CD4-positive, alpha-beta T cell treated with Interleukin-15 for 4 hours (primary cell): ENCODE measurements at regions not wholly inside any gene's neighbourhood (a gene's known extent, or its start where the extent isn't known, plus 50 kb on each side); places are given as distances from the start of the nearest gene placed in this dataset.
"Not testable (repeated sequence)": the region's sequence is repeated elsewhere in the genome, so short reads cannot be mapped to it uniquely, and the experiment has no call there.

ENCODE experiments used
- DNase-seq: peaks from one replicate; pipeline ENCODE4 v3.0.0-alpha.2; 2020; ENCODE audit warnings: low spot score

- DNase-seq = no peak
These were observed 144.0 kb upstream of the FBXO33 start for GRCh38 chr14:39576258-39576657.

GRCh38 chr14:39568809-39569538 lies 136.7 kb upstream of the FBXO33 start:
- no peak for DNase-seq

- no peak for DNase-seq
These were observed 134.6 kb upstream of the FBXO33 start for GRCh38 chr14:39566795-39567194.

GRCh38 chr14:39563361-39563760 lies 131.1 kb upstream of the FBXO33 start:
- DNase-seq = no peak

- DNase-seq = no peak
These were observed 129.9 kb upstream of the FBXO33 start for GRCh38 chr14:39562175-39562574.

- DNase-seq = no peak
These were observed 126.3 kb upstream of the FBXO33 start for GRCh38 chr14:39558525-39558924.

- no peak for DNase-seq
These were observed 123.5 kb upstream of the FBXO33 start for GRCh38 chr14:39555749-39556148.

GRCh38 chr14:39554576-39554975 lies 122.3 kb upstream of the FBXO33 start:
- no peak for DNase-seq

GRCh38 chr14:39548358-39548757 lies 116.1 kb upstream of the FBXO33 start:
- no peak for DNase-seq

- DNase-seq = no peak
These were observed 115.6 kb upstream of the FBXO33 start for GRCh38 chr14:39547845-39548244.

- no peak for DNase-seq
These were observed 73.6 kb upstream of the FBXO33 start for GRCh38 chr14:39505812-39506211.

- no peak for DNase-seq
These were observed 68.0 kb upstream of the FBXO33 start for GRCh38 chr14:39500253-39500652.

GRCh38 chr14:39499514-39499913 lies 67.3 kb upstream of the FBXO33 start:
- no peak for DNase-seq

- not testable (repeated sequence) for DNase-seq
These were observed 65.4 kb upstream of the FBXO33 start for GRCh38 chr14:39497677-39498076.

- DNase-seq = no peak
These were observed 60.0 kb upstream of the FBXO33 start for GRCh38 chr14:39492267-39492666.

- DNase-seq = peak; percentile 40
These were observed 58.9 kb upstream of the FBXO33 start for GRCh38 chr14:39491134-39491571.

- DNase-seq = no peak
These were observed 56.4 kb upstream of the FBXO33 start for GRCh38 chr14:39488600-39488999.

- DNase-seq = no peak
These were observed 51.4 kb upstream of the FBXO33 start for GRCh38 chr14:39483682-39484081.
